WTC11 (cell line): ENCODE measurements at regions not wholly inside any gene's neighbourhood (a gene's known extent, or its start where the extent isn't known, plus 50 kb on each side); places are given as distances from the start of the nearest gene placed in this dataset.
A peak's percentile ranks its signal among the peaks of the same experiment; 100 is the strongest.

ENCODE experiments used
- ATAC-seq: fragments of 200-7000 bp; cut with Tn5 transposase; 2 replicates; pipeline ENCODE4 v1.10.0; 2021; ENCODE audit warnings: mild to moderate bottlenecking, moderate library complexity
- CTCF ChIA-PET: fragments of 300-600 bp; sonication (Branson Sonifier 250); formaldehyde crosslinking; loops from one replicate; lab custom pipeline; 2021; ENCODE audit warnings: antibody characterized with exemption; lab: Charles Lee
- POLR2A ChIA-PET: fragments of 350-600 bp; sonication (Branson Sonifier 250); formaldehyde crosslinking; loops from one replicate; lab custom pipeline; 2021; ENCODE audit warnings: antibody characterized with exemption; lab: Charles Lee
- DNase-seq: peaks from one replicate; pipeline ENCODE4 v3.0.0; 2021; ENCODE audit warnings: low spot score
- H3K27ac Mint-ChIP-seq: 2 replicates; pipeline ENCODE4 v1.8.0; 2021; ENCODE audit warnings: mixed read lengths
- H3K27me3 Mint-ChIP-seq: 2 replicates; pipeline ENCODE4 v1.8.0; 2021; ENCODE audit warnings: low read depth, mild to moderate bottlenecking, moderate library complexity, mixed read lengths
- H3K36me3 Mint-ChIP-seq: 2 replicates; pipeline ENCODE4 v1.8.0; 2021; ENCODE audit warnings: mixed read lengths
- H3K4me1 Mint-ChIP-seq: 2 replicates; pipeline ENCODE4 v1.8.0; 2022; ENCODE audit warnings: mixed read lengths
- H3K4me3 Mint-ChIP-seq: 2 replicates; pipeline ENCODE4 v1.8.0; 2021; ENCODE audit warnings: mild to moderate bottlenecking, moderate library complexity, mixed read lengths
- H3K9me3 Mint-ChIP-seq: 2 replicates; pipeline ENCODE4 v1.8.0; 2021; ENCODE audit warnings: mixed read lengths
- CBFB ChIP-seq: sonication (generic); formaldehyde crosslinking; IDR thresholded peaks from 2 replicates; pipeline ENCODE4 v1.8.1; 2022; ENCODE audit warnings: mild to moderate bottlenecking, low read depth, missing genetic modification reagents
- CREM ChIP-seq: sonication (generic); formaldehyde crosslinking; IDR thresholded peaks from 2 replicates; pipeline ENCODE4 v1.8.1; 2022; ENCODE audit warnings: mild to moderate bottlenecking, missing genetic modification reagents, moderate library complexity
- FOXP1 ChIP-seq: sonication (generic); formaldehyde crosslinking; IDR thresholded peaks from 2 replicates; pipeline ENCODE4 v1.8.0; 2022; ENCODE audit warnings: missing genetic modification reagents, mild to moderate bottlenecking, moderate library complexity, borderline replicate concordance
- GABPB1 ChIP-seq: sonication (generic); formaldehyde crosslinking; IDR thresholded peaks from 2 replicates; pipeline ENCODE4 v1.8.1; 2023; ENCODE audit warnings: mild to moderate bottlenecking, missing genetic modification reagents
- IRF2 ChIP-seq: sonication (generic); formaldehyde crosslinking; IDR thresholded peaks from 2 replicates; pipeline ENCODE4 v1.8.0; 2022; ENCODE audit warnings: low read depth, missing genetic modification reagents, borderline replicate concordance
- JAZF1 ChIP-seq: fragments of 250-450 bp; sonication (Bioruptor Pico); IDR thresholded peaks from 2 replicates; pipeline ENCODE4 v1.9.0; 2021; ENCODE audit warnings: moderate library complexity, mild to moderate bottlenecking, inconsistent platforms
- NFATC4 ChIP-seq: fragments of 250-450 bp; sonication (Bioruptor Pico); IDR thresholded peaks from 2 replicates; pipeline ENCODE4 v1.9.0; 2021; ENCODE audit warnings: mild to moderate bottlenecking
- NFYB ChIP-seq: sonication (generic); formaldehyde crosslinking; conservative IDR thresholded peaks from 2 replicates; pipeline ENCODE4 v1.8.0; 2022; ENCODE audit warnings: low read depth, missing genetic modification reagents
- NR2C2 ChIP-seq: sonication (generic); formaldehyde crosslinking; IDR thresholded peaks from 2 replicates; pipeline ENCODE4 v1.8.0; 2022; ENCODE audit warnings: mild to moderate bottlenecking, missing genetic modification reagents
- NR3C1 ChIP-seq: sonication (generic); formaldehyde crosslinking; conservative IDR thresholded peaks from 2 replicates; pipeline ENCODE4 v1.8.1; 2023; ENCODE audit warnings: low read depth, mild to moderate bottlenecking, missing genetic modification reagents
- RORB ChIP-seq: fragments of 250-450 bp; sonication (Bioruptor Pico); IDR thresholded peaks from 2 replicates; pipeline ENCODE4 v1.9.0; 2021; ENCODE audit warnings: mild to moderate bottlenecking
- TEAD4 ChIP-seq: sonication (generic); formaldehyde crosslinking; IDR thresholded peaks from 2 replicates; pipeline ENCODE4 v1.8.0; 2022; ENCODE audit warnings: mild to moderate bottlenecking, missing genetic modification reagents
- ZNF121 ChIP-seq: sonication (generic); formaldehyde crosslinking; IDR thresholded peaks from 2 replicates; pipeline ENCODE4 v1.8.0; 2023; ENCODE audit warnings: missing genetic modification reagents
- TF ChIP-seq, protein P1 (sequence below): fragments of 250-450 bp; sonication (Bioruptor Pico); IDR thresholded peaks from 2 replicates; pipeline ENCODE4 v1.9.0; 2021; ENCODE audit warnings: mild to moderate bottlenecking
- TF ChIP-seq, protein P2 (sequence below): sonication (generic); formaldehyde crosslinking; IDR thresholded peaks from 2 replicates; pipeline ENCODE4 v1.8.0; 2022; ENCODE audit warnings: mild to moderate bottlenecking, missing genetic modification reagents
- TF ChIP-seq, protein P3 (sequence below): sonication (generic); formaldehyde crosslinking; IDR thresholded peaks from 2 replicates; pipeline ENCODE4 v1.8.0; 2022; ENCODE audit warnings: mild to moderate bottlenecking, missing genetic modification reagents
- TF ChIP-seq, protein P4 (sequence below): sonication (generic); formaldehyde crosslinking; IDR thresholded peaks from 2 replicates; pipeline ENCODE4 v1.8.1; 2023; ENCODE audit warnings: mild to moderate bottlenecking, missing genetic modification reagents, borderline replicate concordance
- TF ChIP-seq, protein P5 (sequence below): sonication (generic); formaldehyde crosslinking; IDR thresholded peaks from 2 replicates; pipeline ENCODE4 v1.8.1; 2023; ENCODE audit warnings: mild to moderate bottlenecking, missing genetic modification reagents, moderate library complexity
- TF ChIP-seq, protein P6 (sequence below): sonication (generic); formaldehyde crosslinking; IDR thresholded peaks from 2 replicates; pipeline ENCODE4 v1.8.1; 2022; ENCODE audit warnings: low read depth, missing genetic modification reagents, borderline replicate concordance

DNA sequence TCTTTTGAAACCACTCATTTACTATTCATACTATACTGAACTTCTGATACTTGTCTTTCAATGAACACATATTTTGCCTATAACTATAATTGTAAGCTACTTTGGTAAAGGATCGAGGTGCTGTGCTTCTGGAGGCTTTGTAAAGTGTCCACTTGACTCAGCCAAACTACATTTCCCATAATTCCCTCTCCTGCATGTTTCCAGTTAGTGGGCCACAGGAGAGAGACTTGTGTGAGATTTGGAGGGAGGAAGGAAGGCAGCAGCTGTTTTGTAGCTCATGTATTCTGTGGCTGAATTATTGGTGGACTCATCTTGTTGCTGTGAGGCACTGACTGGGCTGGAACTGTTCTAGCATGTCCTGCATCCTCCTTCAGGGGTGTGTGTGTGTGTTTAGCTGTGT, 328.8 kb downstream of the ARL6IP6 start:
- POLR2A ChIA-PET, result no interaction called here
- no peaks in the 10 kb centered on the region for H3K9me3 Mint-ChIP-seq
- no peak overlapping the region for H3K27ac Mint-ChIP-seq
- no peaks in the 10 kb centered on the region for H3K4me1 Mint-ChIP-seq
- TF ChIP-seq NFATC4 (CRISPR knock-in tag) (no peak), FOXP1 (CRISPR knock-in tag) (no peak), NR2C2 (CRISPR knock-in tag) (no peak), NFYB (CRISPR knock-in tag) (no peak), RORB (CRISPR knock-in tag) (no peak), ZNF121 (CRISPR knock-in tag) (no peak)
- TF ChIP-seq, protein P1, sequence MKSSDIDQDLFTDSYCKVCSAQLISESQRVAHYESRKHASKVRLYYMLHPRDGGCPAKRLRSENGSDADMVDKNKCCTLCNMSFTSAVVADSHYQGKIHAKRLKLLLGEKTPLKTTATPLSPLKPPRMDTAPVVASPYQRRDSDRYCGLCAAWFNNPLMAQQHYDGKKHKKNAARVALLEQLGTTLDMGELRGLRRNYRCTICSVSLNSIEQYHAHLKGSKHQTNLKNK (CRISPR knock-in tag), result no peak
- TF ChIP-seq, protein P2, sequence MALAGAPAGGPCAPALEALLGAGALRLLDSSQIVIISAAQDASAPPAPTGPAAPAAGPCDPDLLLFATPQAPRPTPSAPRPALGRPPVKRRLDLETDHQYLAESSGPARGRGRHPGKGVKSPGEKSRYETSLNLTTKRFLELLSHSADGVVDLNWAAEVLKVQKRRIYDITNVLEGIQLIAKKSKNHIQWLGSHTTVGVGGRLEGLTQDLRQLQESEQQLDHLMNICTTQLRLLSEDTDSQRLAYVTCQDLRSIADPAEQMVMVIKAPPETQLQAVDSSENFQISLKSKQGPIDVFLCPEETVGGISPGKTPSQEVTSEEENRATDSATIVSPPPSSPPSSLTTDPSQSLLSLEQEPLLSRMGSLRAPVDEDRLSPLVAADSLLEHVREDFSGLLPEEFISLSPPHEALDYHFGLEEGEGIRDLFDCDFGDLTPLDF, result no peak
- TF ChIP-seq, protein P3, sequence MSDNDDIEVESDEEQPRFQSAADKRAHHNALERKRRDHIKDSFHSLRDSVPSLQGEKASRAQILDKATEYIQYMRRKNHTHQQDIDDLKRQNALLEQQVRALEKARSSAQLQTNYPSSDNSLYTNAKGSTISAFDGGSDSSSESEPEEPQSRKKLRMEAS (CRISPR knock-in tag), result no peak
- TF ChIP-seq, protein P4, sequence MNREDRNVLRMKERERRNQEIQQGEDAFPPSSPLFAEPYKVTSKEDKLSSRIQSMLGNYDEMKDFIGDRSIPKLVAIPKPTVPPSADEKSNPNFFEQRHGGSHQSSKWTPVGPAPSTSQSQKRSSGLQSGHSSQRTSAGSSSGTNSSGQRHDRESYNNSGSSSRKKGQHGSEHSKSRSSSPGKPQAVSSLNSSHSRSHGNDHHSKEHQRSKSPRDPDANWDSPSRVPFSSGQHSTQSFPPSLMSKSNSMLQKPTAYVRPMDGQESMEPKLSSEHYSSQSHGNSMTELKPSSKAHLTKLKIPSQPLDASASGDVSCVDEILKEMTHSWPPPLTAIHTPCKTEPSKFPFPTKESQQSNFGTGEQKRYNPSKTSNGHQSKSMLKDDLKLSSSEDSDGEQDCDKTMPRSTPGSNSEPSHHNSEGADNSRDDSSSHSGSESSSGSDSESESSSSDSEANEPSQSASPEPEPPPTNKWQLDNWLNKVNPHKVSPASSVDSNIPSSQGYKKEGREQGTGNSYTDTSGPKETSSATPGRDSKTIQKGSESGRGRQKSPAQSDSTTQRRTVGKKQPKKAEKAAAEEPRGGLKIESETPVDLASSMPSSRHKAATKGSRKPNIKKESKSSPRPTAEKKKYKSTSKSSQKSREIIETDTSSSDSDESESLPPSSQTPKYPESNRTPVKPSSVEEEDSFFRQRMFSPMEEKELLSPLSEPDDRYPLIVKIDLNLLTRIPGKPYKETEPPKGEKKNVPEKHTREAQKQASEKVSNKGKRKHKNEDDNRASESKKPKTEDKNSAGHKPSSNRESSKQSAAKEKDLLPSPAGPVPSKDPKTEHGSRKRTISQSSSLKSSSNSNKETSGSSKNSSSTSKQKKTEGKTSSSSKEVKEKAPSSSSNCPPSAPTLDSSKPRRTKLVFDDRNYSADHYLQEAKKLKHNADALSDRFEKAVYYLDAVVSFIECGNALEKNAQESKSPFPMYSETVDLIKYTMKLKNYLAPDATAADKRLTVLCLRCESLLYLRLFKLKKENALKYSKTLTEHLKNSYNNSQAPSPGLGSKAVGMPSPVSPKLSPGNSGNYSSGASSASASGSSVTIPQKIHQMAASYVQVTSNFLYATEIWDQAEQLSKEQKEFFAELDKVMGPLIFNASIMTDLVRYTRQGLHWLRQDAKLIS (CRISPR knock-in tag), result no peak
- no peaks in the 10 kb centered on the region for H3K27me3 Mint-ChIP-seq
- no peak overlapping the region for H3K4me3 Mint-ChIP-seq
- peak; percentile 75 for ATAC-seq
- CTCF ChIA-PET, result interaction anchor here (0.7 kb wide), 1 partner anchor 20 kb away, joined by 3 read pairs; no protein-coding TSS in a partner anchor
- DNase-seq, result no peak
- no peaks in the 10 kb centered on the region for H3K36me3 Mint-ChIP-seq

DNA sequence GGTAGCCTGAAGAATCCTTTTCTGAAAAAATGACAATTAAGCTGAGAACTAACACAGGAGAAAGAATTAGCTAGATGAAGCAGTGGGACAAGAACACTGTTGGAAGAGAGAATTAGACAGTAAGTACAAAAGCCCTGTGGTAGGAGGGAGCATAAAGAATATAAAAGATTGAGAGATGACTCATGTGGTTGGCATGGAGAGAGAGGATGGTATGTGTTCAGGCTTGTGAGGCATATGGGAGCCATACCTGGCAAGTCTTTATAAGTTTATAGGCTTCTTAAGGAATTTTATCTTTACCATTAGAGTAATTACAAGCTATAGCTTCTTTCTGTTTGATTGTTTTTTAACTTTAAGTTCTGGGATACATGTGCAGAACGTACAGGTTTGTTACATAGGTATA, 325.0 kb downstream of the ARL6IP6 start:
- peaks cover 10% of the 10 kb centered on the region for H3K9me3 Mint-ChIP-seq
- POLR2A ChIA-PET, result no interaction called here
- no peak for ATAC-seq
- no peaks in the 10 kb centered on the region for H3K36me3 Mint-ChIP-seq
- TF ChIP-seq IRF2 (CRISPR knock-in tag), result no peak
- TF ChIP-seq, protein P5, sequence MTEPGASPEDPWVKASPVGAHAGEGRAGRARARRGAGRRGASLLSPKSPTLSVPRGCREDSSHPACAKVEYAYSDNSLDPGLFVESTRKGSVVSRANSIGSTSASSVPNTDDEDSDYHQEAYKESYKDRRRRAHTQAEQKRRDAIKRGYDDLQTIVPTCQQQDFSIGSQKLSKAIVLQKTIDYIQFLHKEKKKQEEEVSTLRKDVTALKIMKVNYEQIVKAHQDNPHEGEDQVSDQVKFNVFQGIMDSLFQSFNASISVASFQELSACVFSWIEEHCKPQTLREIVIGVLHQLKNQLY (CRISPR knock-in tag), result no peak
- H3K4me1 Mint-ChIP-seq, result no peaks in the 10 kb centered on the region
- no peaks in the 10 kb centered on the region for H3K27me3 Mint-ChIP-seq
- no peak for DNase-seq
- CTCF ChIA-PET, result no interaction called here
- H3K4me3 Mint-ChIP-seq, result no peak overlapping the region
- H3K27ac Mint-ChIP-seq, result no peak overlapping the region

DNA sequence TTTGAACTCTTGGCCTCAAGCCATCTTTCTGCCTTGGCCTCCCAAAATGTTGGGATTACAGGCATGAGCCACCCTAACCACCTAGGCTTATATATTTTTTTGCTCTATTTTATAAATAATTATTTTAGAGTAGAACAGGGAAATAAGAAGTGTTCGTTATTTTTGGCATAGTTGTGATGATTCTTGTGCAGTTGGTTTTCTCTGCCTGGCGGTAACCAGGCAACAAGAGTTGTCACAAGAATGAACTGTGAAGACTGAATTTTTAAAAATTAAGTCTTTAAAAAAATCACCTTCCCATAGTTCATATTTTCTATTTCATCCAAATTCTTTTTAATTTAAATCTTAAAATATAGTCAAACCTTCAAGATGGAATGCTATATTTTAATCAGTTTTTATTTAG, 310.2 kb downstream of the ARL6IP6 start:
- DNase-seq (no peak), ATAC-seq (no peak)
- ChIA-PET CTCF (no interaction called here), POLR2A (no interaction called here)
- peaks cover 4% of the 10 kb centered on the region; the same call in 1 of the 2 replicates for H3K4me1 Mint-ChIP-seq
- peaks cover 8% of the 10 kb centered on the region for H3K9me3 Mint-ChIP-seq
- H3K27me3 Mint-ChIP-seq, result no peaks in the 10 kb centered on the region
- no peaks in the 10 kb centered on the region for H3K36me3 Mint-ChIP-seq
- no peak overlapping the region for H3K27ac Mint-ChIP-seq
- H3K4me3 Mint-ChIP-seq, result no peak overlapping the region
- TF ChIP-seq GABPB1 (CRISPR knock-in tag), result no peak
- TF ChIP-seq NFATC4 (CRISPR knock-in tag), result no peak
- no peak for TF ChIP-seq CBFB (CRISPR knock-in tag)
- TF ChIP-seq TEAD4, result no peak
- TF ChIP-seq, protein P3 (CRISPR knock-in tag), result no peak
- TF ChIP-seq, protein P4 (CRISPR knock-in tag), result no peak
- no peak for TF ChIP-seq JAZF1 (CRISPR knock-in tag)
- TF ChIP-seq NR3C1, result no peak
- TF ChIP-seq CREM, result no peak
- TF ChIP-seq, protein P6, sequence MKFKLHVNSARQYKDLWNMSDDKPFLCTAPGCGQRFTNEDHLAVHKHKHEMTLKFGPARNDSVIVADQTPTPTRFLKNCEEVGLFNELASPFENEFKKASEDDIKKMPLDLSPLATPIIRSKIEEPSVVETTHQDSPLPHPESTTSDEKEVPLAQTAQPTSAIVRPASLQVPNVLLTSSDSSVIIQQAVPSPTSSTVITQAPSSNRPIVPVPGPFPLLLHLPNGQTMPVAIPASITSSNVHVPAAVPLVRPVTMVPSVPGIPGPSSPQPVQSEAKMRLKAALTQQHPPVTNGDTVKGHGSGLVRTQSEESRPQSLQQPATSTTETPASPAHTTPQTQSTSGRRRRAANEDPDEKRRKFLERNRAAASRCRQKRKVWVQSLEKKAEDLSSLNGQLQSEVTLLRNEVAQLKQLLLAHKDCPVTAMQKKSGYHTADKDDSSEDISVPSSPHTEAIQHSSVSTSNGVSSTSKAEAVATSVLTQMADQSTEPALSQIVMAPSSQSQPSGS (CRISPR knock-in tag), result no peak
